ENCODE measurements at regions not wholly inside any gene's neighbourhood (a gene's known extent, or its start where the extent isn't known, plus 50 kb on each side); places are given as distances from the start of the nearest gene placed in this dataset.

- CTCF ChIA-PET, result no interaction called here
These were observed 933.0 kb upstream of the LCORL start for GRCh38 chr4:18954538-18954937.

More at GRCh38 chr4:18954538-18954937, 933.0 kb upstream of the LCORL start:
- no peak overlapping the region for H3K4me3 ChIP-seq (replicated peaks in 1 of 3; ENCODE audit: insufficient read depth in 1 of 3, low read depth in 1 of 3, low read length in 3 of 3)
- H3K9ac ChIP-seq (replicated peaks; ENCODE audit: extremely low read depth, insufficient read depth, low read length), result no peak overlapping the region
- H3K36me3 ChIP-seq (ENCODE audit: control insufficient read depth in 2 of 2, extremely low read depth in 1 of 2, insufficient read depth in 2 of 2, low read length in 2 of 2), result no peaks in the 10 kb centered on the region
- dilution Hi-C loops (cut with MboI; ENCODE audit: extremely low pct_ligation_motif_present, low sequenced_read_pairs), result no loop called here
- intact Hi-C loops (cut with micrococcal nuclease), result no loop called here
- H4K20me1 ChIP-seq (replicated peaks; ENCODE audit: control insufficient read depth, extremely low read depth, insufficient read depth, low read length), result no peaks in the 10 kb centered on the region
- no peak for FAIRE-seq
- H3K4me2 ChIP-seq (ENCODE audit: insufficient read depth, low read length), result no peak overlapping the region
- no peak overlapping the region for H3K27ac ChIP-seq (ENCODE audit: insufficient read depth, low read depth, low read length)
- POLR2A ChIA-PET, result no interaction called here
- no peak for DNase-seq (ENCODE audit: low read depth, low spot score)
- no peaks in the 10 kb centered on the region for H3K4me1 ChIP-seq (ENCODE audit: control insufficient read depth, extremely low read depth, insufficient read depth, low read length)
- H3K9me3 ChIP-seq (replicated peaks; ENCODE audit: control insufficient read depth, insufficient read depth, low read length), result no peaks in the 10 kb centered on the region
- H3K79me2 ChIP-seq (ENCODE audit: control insufficient read depth, insufficient read depth, low read length), result no peaks in the 10 kb centered on the region
- H2AFZ ChIP-seq (ENCODE audit: low read depth, low read length), result no peak overlapping the region
- H3K9me1 ChIP-seq (replicated peaks; ENCODE audit: control insufficient read depth, extremely low read depth, insufficient read depth, low read length), result no peaks in the 10 kb centered on the region
- H3K27me3 ChIP-seq (ENCODE audit: control insufficient read depth in 2 of 2, insufficient read depth in 2 of 2, low read length in 2 of 2), result no peaks in the 10 kb centered on the region
- no peak for TF ChIP-seq JUN (IDR thresholded peaks at IDR 0.05; ENCODE audit: borderline replicate concordance, insufficient read depth, insufficient read length, low read depth)
- no peak for TF ChIP-seq POLR2AphosphoS5 (IDR thresholded peaks at IDR 0.05; ENCODE audit: insufficient read depth, low read depth, low read length)
- TF ChIP-seq FOS (IDR thresholded peaks at IDR 0.05; ENCODE audit: borderline replicate concordance, insufficient read depth, low read length), result no peak
- no peak for TF ChIP-seq EZH2 (IDR thresholded peaks at IDR 0.05; ENCODE audit: borderline replicate concordance, low read depth, low read length, severe bottlenecking)
- TF ChIP-seq MYC (IDR thresholded peaks at IDR 0.05; ENCODE audit: low read depth, low read length), result no peak
- TF ChIP-seq POLR2A (IDR thresholded peaks at IDR 0.05; ENCODE audit: low read depth, low read length), result no peak
- TF ChIP-seq CTCF (IDR thresholded peaks at IDR 0.05; ENCODE audit: extremely low read depth in 1 of 2, insufficient read depth in 1 of 2, low read depth in 1 of 2, low read length in 2 of 2), result no peak
- TF ChIP-seq GATA2 (IDR thresholded peaks at IDR 0.05; ENCODE audit: insufficient read depth, insufficient read length, low read depth, low read length), result no peak
- TF ChIP-seq MAX (IDR thresholded peaks at IDR 0.05; ENCODE audit: insufficient read depth, insufficient read length), result no peak
- no TSS peak for BruUV-seq (replicated peaks)

Measured in endothelial cell of umbilical vein (primary cell).